NCI-H460 (cell line): ENCODE measurements at regions not wholly inside any gene's neighbourhood (a gene's known extent, or its start where the extent isn't known, plus 50 kb on each side); places are given as distances from the start of the nearest gene placed in this dataset.
A peak's percentile ranks its signal among the peaks of the same experiment; 100 is the strongest.

ENCODE experiments used
- DNase-seq: peaks from one replicate; pipeline ENCODE4 v3.0.0-alpha.2; 2016; ENCODE audit warnings: low read depth; ENCODE audit errors: extremely low read depth

- DNase-seq: no peak
Observed at GRCh38 chr3:31242026-31242960, 290.4 kb upstream of the STT3B start.

- DNase-seq: no peak
Observed at GRCh38 chr3:31244929-31245817, 287.6 kb upstream of the STT3B start.

DNA sequence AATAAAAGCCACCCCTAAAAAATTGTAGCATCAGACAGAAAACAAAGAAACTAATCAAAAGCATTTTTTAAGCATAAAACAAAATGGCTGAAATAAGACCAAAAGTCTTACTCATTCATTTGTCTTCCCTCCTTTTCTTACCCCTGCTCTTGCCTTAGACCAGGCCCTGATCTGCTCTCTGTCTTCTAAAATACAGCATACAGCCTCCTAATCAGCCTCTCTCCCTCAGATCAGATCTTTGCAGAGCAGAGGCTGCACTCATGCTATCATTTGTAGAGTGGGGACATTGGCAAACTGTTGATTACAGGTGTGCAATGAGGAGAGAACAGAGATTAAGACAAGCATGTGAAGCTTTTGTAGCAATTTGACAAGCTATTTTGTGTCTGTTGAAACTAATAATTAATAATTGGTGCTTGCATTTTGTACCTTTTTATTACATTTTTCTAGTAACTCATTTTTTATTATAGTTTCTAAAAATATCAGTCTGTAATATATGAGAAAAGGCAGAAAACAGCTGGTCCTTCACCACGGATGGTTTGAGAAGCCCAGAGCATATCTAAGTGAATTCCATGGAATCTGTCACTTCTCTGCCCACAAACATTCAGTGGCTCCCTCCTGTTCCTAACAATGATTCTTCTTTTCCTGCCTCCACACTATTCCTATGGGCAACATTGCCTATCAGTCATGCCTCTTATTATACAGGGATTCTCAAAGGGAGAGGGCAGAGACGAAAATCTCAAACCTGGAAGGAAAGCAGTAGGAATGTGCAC lies 286.2 kb upstream of the STT3B start:
- DNase-seq: no peak

DNA sequence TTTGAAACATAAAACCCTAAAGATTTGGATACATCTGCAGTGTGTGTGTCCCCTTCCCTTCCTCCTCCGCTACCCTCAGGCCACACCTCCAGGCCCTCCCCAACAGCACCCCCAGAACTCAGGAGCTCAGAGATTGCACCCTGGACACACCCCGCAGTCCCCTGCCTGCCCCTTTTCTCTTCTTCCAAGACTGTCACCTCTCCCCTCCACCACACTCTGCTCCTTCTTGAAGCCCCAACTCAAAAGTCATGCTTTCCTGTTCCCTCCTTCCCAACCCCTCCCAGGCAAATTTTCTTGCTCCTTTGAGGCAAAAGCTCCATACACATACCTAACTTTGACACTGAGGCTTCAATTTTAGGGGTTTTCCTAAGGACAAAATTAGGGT lies 285.7 kb upstream of the STT3B start:
- no peak for DNase-seq

GRCh38 chr3:31247850-31248562 lies 284.7 kb upstream of the STT3B start:
- no peak for DNase-seq

GRCh38 chr3:31248563-31248992 lies 284.1 kb upstream of the STT3B start:
- no peak for DNase-seq

- no peak for DNase-seq
Observed at GRCh38 chr3:31249545-31249944, 283.2 kb upstream of the STT3B start.

- DNase-seq: no peak
Observed at GRCh38 chr3:31250116-31250777, 282.5 kb upstream of the STT3B start.

- no peak for DNase-seq
Observed at GRCh38 chr3:31251083-31251482, 281.6 kb upstream of the STT3B start.

- DNase-seq: no peak
Observed at GRCh38 chr3:31252216-31253185, 280.2 kb upstream of the STT3B start.

DNA sequence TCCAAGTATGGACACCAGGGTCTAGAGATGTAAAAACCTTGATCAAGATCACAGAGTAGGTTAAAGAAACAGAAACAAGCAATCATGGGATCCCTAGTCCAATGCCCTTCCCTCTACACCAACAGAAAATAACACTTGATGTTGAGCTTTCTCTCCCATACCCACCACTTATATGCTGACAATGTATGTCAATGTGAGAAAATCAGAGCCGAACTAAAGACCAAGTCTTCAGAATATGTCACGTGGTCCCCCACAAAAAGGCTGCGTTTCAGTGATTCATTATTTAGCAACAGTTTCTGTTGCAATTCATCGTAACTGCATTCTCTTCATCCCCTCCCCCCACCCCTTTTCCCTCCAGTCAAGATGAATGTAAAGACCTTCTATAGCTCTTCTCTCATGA lies 278.9 kb upstream of the STT3B start:
- DNase-seq: peak; percentile 16

- no peak for DNase-seq
Observed at GRCh38 chr3:31254483-31254882, 278.2 kb upstream of the STT3B start.

GRCh38 chr3:31255007-31255581 lies 277.6 kb upstream of the STT3B start:
- DNase-seq: no peak

- no peak for DNase-seq
Observed at GRCh38 chr3:31262201-31262600, 270.5 kb upstream of the STT3B start.

GRCh38 chr3:31263897-31264296 lies 268.8 kb upstream of the STT3B start:
- no peak for DNase-seq

DNA sequence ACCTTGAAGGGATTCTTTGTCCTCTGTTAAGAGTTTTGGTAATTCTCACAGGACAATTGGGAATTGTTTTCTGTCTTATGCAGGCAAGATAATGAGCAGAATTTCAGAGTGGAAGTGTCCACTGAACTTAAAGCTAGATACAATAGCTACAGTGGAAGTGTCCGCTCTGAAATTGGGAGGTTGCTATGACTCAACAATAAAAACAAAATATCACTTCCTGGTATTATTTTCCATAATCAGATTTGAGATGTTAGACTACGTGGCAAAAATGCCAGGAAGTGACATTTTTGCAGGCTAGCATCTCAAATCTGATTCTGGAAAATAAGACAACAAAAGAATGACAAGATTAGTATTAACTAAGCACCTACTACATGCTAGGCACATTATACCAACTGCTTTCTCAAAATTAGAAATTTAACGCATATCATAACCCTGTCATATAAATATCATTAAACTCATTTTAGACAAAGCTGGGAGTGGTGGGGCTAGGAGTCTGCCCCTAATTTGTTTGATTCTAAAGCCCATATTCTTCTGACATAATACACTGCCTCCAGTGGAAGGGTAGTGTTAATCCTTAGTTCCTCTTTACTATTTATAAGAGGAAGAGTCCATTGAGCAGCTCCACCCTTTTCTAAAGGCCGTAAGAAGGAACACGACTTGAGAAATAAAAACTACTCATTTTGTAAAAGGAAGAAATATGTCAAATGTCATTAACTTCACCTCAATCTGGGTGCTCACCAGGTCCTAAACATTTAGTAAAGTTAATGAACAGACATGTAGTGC lies 266.9 kb upstream of the STT3B start:
- no peak for DNase-seq

- DNase-seq: no peak
Observed at GRCh38 chr3:31268868-31269267, 263.9 kb upstream of the STT3B start.
